Neural cell (in vitro differentiated cells): ENCODE measurements at regions not wholly inside any gene's neighbourhood (a gene's known extent, or its start where the extent isn't known, plus 50 kb on each side); places are given as distances from the start of the nearest gene placed in this dataset.

Experiments used
- H2AFZ ChIP-seq: fragments of 200-600, 300-800 bp; sonication (generic), shearing (Covaris generic); 2 replicates; pipeline ENCODE4 v1.6.0; 2014; ENCODE audit warnings: low read depth, mild to moderate bottlenecking, antibody characterized with exemption, low read length, moderate library complexity
- H3F3A ChIP-seq: fragments of 200-600 bp; shearing (Covaris generic); 2 replicates; pipeline ENCODE4 v1.6.1; 2016; ENCODE audit warnings: mild to moderate bottlenecking, moderate library complexity, mixed read lengths, antibody characterized with exemption, low read length; ENCODE audit not compliant: insufficient read depth, poor library complexity, severe bottlenecking
- H3K27ac ChIP-seq: fragments of 200-600, 300-800 bp; sonication (generic), shearing (Covaris generic); 2 replicates; pipeline ENCODE4 v1.5.1; 2014; ENCODE audit warnings: mild to moderate bottlenecking, low read length, moderate library complexity
- H3K27me3 ChIP-seq: fragments of 300-800, 200-600 bp; sonication (generic), shearing (Covaris generic); 2 replicates; pipeline ENCODE4 v1.6.0; 2014; ENCODE audit warnings: mild to moderate bottlenecking, low read depth, low read length, moderate library complexity; ENCODE audit not compliant: insufficient read depth
- H3K36me3 ChIP-seq: fragments of 300-800, 200-600 bp; sonication (generic), shearing (Covaris generic); 2 replicates; pipeline ENCODE4 v1.5.1; 2014; ENCODE audit warnings: mild to moderate bottlenecking, antibody characterized with exemption, low read length, moderate library complexity; ENCODE audit not compliant: insufficient read depth
- H3K4me2 ChIP-seq: fragments of 300-800, 200-600 bp; sonication (generic), shearing (Covaris generic); 2 replicates; pipeline ENCODE4 v1.6.0; 2014; ENCODE audit warnings: mild to moderate bottlenecking, low read length
- H3K4me3 ChIP-seq: fragments of 300-800, 200-600 bp; sonication (generic), shearing (Covaris generic); 2 replicates; pipeline ENCODE4 v1.5.1; 2014; ENCODE audit warnings: mild to moderate bottlenecking, low read length, moderate library complexity
- H3K79me2 ChIP-seq: fragments of 200-600 bp; shearing (Covaris generic); replicated peaks from 2 replicates; pipeline ENCODE4 v1.6.0; 2014; ENCODE audit warnings: mild to moderate bottlenecking, low read length, moderate library complexity; ENCODE audit not compliant: insufficient read depth
- H3K9ac ChIP-seq: fragments of 300-800, 200-600 bp; sonication (generic), shearing (Covaris generic); 2 replicates; pipeline ENCODE4 v1.6.1; 2016; ENCODE audit warnings: mild to moderate bottlenecking, low read length, mixed read lengths
- H3K9me2 ChIP-seq: fragments of 200-600 bp; shearing (Covaris generic); 2 replicates; pipeline ENCODE4 v1.6.1; 2016; ENCODE audit warnings: mild to moderate bottlenecking, low read length, mixed read lengths; ENCODE audit not compliant: insufficient read depth
- H3K9me3 ChIP-seq: fragments of 200-600, 300-800 bp; sonication (generic), shearing (Covaris generic); 2 replicates; pipeline ENCODE4 v1.6.1; 2016; ENCODE audit warnings: mild to moderate bottlenecking, mixed run types, low read length, moderate library complexity, mixed read lengths
- H4K20me1 ChIP-seq: fragments of 200-600 bp; shearing (Covaris generic); 2 replicates; pipeline ENCODE4 v1.6.1; 2016; ENCODE audit warnings: mild to moderate bottlenecking, mixed run types; ENCODE audit not compliant: insufficient read depth
- EP300 ChIP-seq: fragments of 450-650 bp; conservative IDR thresholded peaks from 2 replicates; pipeline ENCODE4 v1.6.1; 2014; ENCODE audit warnings: antibody characterized with exemption, mild to moderate bottlenecking, moderate library complexity; ENCODE audit not compliant: poor library complexity, severe bottlenecking
- EZH2 ChIP-seq: fragments of 200-600, 300-800 bp; shearing (Covaris generic), sonication (generic); IDR thresholded peaks from 2 replicates; pipeline ENCODE4 v1.6.1; 2014; ENCODE audit warnings: antibody characterized with exemption, low read length, borderline replicate concordance, mild to moderate bottlenecking; ENCODE audit not compliant: insufficient read depth, poor library complexity, severe bottlenecking
- MXI1 ChIP-seq: fragments of 450-650 bp; conservative IDR thresholded peaks from 2 replicates; pipeline ENCODE4 v1.6.1; 2014; ENCODE audit warnings: antibody characterized with exemption, mild to moderate bottlenecking; ENCODE audit not compliant: poor library complexity, severe bottlenecking
- POLR2AphosphoS5 ChIP-seq: IDR thresholded peaks from 2 replicates; pipeline ENCODE4 v1.6.1; 2012
- RAD21 ChIP-seq: fragments of 450-650 bp; conservative IDR thresholded peaks from 2 replicates; pipeline ENCODE4 v1.6.1; 2014; ENCODE audit warnings: antibody characterized with exemption, mild to moderate bottlenecking, moderate library complexity
- SMC3 ChIP-seq: fragments of 450-650 bp; conservative IDR thresholded peaks from 2 replicates; pipeline ENCODE4 v1.6.1; 2014; ENCODE audit warnings: antibody characterized with exemption, mild to moderate bottlenecking, moderate library complexity; ENCODE audit not compliant: poor library complexity
- TAF1 ChIP-seq: IDR thresholded peaks from 2 replicates; pipeline ENCODE4 v1.6.1; 2012; ENCODE audit warnings: low read depth
- TF ChIP-seq, protein P1 (sequence below): fragments of 450-650 bp; IDR thresholded peaks from 2 replicates; pipeline ENCODE4 v1.5.1; 2014; ENCODE audit warnings: antibody characterized with exemption, mild to moderate bottlenecking, moderate library complexity; ENCODE audit not compliant: poor library complexity, severe bottlenecking
- TF ChIP-seq, protein P2 (sequence below): IDR thresholded peaks from 2 replicates; pipeline ENCODE4 v1.6.1; 2012; ENCODE audit warnings: borderline replicate concordance

GRCh38 chr9:22265534-22265933 lies 181.1 kb upstream of the DMRTA1 start:
- H3K36me3 ChIP-seq = no peaks in the 10 kb centered on the region
- H3K27ac ChIP-seq = no peak overlapping the region
- TF ChIP-seq POLR2AphosphoS5 (no peak), EP300 (no peak), EZH2 (no peak), MXI1 (no peak), RAD21 (no peak), TAF1 (no peak), SMC3 (no peak)
- TF ChIP-seq, protein P1, sequence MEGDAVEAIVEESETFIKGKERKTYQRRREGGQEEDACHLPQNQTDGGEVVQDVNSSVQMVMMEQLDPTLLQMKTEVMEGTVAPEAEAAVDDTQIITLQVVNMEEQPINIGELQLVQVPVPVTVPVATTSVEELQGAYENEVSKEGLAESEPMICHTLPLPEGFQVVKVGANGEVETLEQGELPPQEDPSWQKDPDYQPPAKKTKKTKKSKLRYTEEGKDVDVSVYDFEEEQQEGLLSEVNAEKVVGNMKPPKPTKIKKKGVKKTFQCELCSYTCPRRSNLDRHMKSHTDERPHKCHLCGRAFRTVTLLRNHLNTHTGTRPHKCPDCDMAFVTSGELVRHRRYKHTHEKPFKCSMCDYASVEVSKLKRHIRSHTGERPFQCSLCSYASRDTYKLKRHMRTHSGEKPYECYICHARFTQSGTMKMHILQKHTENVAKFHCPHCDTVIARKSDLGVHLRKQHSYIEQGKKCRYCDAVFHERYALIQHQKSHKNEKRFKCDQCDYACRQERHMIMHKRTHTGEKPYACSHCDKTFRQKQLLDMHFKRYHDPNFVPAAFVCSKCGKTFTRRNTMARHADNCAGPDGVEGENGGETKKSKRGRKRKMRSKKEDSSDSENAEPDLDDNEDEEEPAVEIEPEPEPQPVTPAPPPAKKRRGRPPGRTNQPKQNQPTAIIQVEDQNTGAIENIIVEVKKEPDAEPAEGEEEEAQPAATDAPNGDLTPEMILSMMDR = no peak
- H2AFZ ChIP-seq = no peak overlapping the region
- no peaks in the 10 kb centered on the region for H3F3A ChIP-seq
- H3K9me2 ChIP-seq = no peaks in the 10 kb centered on the region
- no peak overlapping the region for H3K4me2 ChIP-seq
- H3K9ac ChIP-seq = no peak overlapping the region
- H3K9me3 ChIP-seq = peaks cover 4% of the 10 kb centered on the region
- no peak overlapping the region for H3K4me3 ChIP-seq
- no peaks in the 10 kb centered on the region for H4K20me1 ChIP-seq
- no peaks in the 10 kb centered on the region for H3K27me3 ChIP-seq
- no peaks in the 10 kb centered on the region for H3K79me2 ChIP-seq

GRCh38 chr9:22274477-22274876 lies 172.1 kb upstream of the DMRTA1 start:
- H3K79me2 ChIP-seq = no peaks in the 10 kb centered on the region
- no peak overlapping the region for H3K27ac ChIP-seq
- no peak overlapping the region for H3K4me2 ChIP-seq
- H4K20me1 ChIP-seq = no peaks in the 10 kb centered on the region
- H3K9ac ChIP-seq = no peak overlapping the region
- TF ChIP-seq MXI1 (no peak), TAF1 (no peak)
- no peaks in the 10 kb centered on the region for H3K27me3 ChIP-seq
- no peak overlapping the region for H3K4me3 ChIP-seq
- no peaks in the 10 kb centered on the region for H3F3A ChIP-seq
- no peaks in the 10 kb centered on the region for H3K9me3 ChIP-seq
- H2AFZ ChIP-seq = no peak overlapping the region
- H3K9me2 ChIP-seq = no peaks in the 10 kb centered on the region
- H3K36me3 ChIP-seq = no peaks in the 10 kb centered on the region

DNA sequence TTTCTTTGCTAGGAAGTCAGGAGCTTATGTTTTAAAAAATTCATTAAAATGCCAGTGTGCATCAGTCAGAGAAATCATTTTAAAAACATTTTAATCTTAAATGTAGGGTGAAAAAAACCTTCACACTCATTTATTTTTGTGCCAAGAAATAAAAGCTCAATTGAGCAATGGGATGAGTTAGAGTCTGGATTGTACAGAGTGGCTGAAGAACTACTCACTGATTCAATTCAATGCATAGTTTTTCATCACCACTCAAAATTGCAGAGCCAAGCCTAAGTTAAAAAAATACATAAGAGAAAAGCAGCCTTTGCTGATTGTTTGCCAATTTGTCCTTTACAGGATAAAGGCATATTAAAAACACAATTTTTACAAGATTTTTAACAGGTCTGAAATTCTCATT lies 168.2 kb upstream of the DMRTA1 start:
- no peaks in the 10 kb centered on the region for H4K20me1 ChIP-seq
- H3K9me2 ChIP-seq = no peaks in the 10 kb centered on the region
- H3K27ac ChIP-seq = no peak overlapping the region
- H3K9ac ChIP-seq = no peak overlapping the region
- no peaks in the 10 kb centered on the region for H3K36me3 ChIP-seq
- H3K27me3 ChIP-seq = no peaks in the 10 kb centered on the region
- no peak overlapping the region for H3K4me3 ChIP-seq
- H3K9me3 ChIP-seq = no peaks in the 10 kb centered on the region
- H3K4me2 ChIP-seq = no peak overlapping the region
- H2AFZ ChIP-seq = no peak overlapping the region
- TF ChIP-seq POLR2AphosphoS5 (no peak), EZH2 (no peak), EP300 (no peak), MXI1 (no peak), RAD21 (no peak), TAF1 (no peak), SMC3 (no peak)
- TF ChIP-seq, protein P2, sequence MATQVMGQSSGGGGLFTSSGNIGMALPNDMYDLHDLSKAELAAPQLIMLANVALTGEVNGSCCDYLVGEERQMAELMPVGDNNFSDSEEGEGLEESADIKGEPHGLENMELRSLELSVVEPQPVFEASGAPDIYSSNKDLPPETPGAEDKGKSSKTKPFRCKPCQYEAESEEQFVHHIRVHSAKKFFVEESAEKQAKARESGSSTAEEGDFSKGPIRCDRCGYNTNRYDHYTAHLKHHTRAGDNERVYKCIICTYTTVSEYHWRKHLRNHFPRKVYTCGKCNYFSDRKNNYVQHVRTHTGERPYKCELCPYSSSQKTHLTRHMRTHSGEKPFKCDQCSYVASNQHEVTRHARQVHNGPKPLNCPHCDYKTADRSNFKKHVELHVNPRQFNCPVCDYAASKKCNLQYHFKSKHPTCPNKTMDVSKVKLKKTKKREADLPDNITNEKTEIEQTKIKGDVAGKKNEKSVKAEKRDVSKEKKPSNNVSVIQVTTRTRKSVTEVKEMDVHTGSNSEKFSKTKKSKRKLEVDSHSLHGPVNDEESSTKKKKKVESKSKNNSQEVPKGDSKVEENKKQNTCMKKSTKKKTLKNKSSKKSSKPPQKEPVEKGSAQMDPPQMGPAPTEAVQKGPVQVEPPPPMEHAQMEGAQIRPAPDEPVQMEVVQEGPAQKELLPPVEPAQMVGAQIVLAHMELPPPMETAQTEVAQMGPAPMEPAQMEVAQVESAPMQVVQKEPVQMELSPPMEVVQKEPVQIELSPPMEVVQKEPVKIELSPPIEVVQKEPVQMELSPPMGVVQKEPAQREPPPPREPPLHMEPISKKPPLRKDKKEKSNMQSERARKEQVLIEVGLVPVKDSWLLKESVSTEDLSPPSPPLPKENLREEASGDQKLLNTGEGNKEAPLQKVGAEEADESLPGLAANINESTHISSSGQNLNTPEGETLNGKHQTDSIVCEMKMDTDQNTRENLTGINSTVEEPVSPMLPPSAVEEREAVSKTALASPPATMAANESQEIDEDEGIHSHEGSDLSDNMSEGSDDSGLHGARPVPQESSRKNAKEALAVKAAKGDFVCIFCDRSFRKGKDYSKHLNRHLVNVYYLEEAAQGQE = no peak
- TF ChIP-seq, protein P1 = no peak
- no peaks in the 10 kb centered on the region for H3K79me2 ChIP-seq
- H3F3A ChIP-seq = no peaks in the 10 kb centered on the region
